Esophagus muscularis mucosa (tissue), 4 donors: ENCODE measurements at regions not wholly inside any gene's neighbourhood (a gene's known extent, or its start where the extent isn't known, plus 50 kb on each side); places are given as distances from the start of the nearest gene placed in this dataset.

Experiments
- CTCF ChIP-seq, 3 experiments: fragments of 200-600 bp in 2 of 3; fragments of 450-650 bp in 1 of 3; sonication (generic) in 2 of 3; IDR thresholded peaks; one replicate each; pipeline ENCODE4 v1.5.1; 2017 to 2019; ENCODE audit warnings: antibody characterized with exemption in 3 of 3, mild to moderate bottlenecking in 2 of 3, moderate library complexity in 1 of 3
- EP300 ChIP-seq: sonication (generic); formaldehyde crosslinking; IDR thresholded peaks from one replicate; pipeline ENCODE4 v1.6.1; 2017; ENCODE audit warnings: antibody characterized with exemption
- POLR2A ChIP-seq: fragments of 450-650 bp; IDR thresholded peaks from one replicate; pipeline ENCODE4 v1.6.1; 2017; ENCODE audit warnings: antibody characterized with exemption, moderate library complexity, mild to moderate bottlenecking, low read depth
- POLR2AphosphoS5 ChIP-seq, 2 donors: sonication (generic); formaldehyde crosslinking; IDR thresholded peaks; one replicate each; pipeline ENCODE4 v1.6.1; 2017; ENCODE audit warnings: antibody characterized with exemption in 2 of 2

- no peak for TF ChIP-seq CTCF (IDR thresholded peaks at IDR 0.05)
- no peak for TF ChIP-seq POLR2AphosphoS5 (IDR thresholded peaks at IDR 0.05)
- TF ChIP-seq EP300: no peak
- TF ChIP-seq POLR2A: no peak
Observed at GRCh38 chr3:88657459-88657858, 450.0 kb upstream of the EPHA3 start.
